GM12873 (cell line): ENCODE measurements at regions not wholly inside any gene's neighbourhood (a gene's known extent, or its start where the extent isn't known, plus 50 kb on each side); places are given as distances from the start of the nearest gene placed in this dataset.

Experiments used
- CTCF ChIP-seq: IDR thresholded peaks from 2 replicates; pipeline ENCODE4 v1.5.1; 2012; ENCODE audit warnings: low read depth, mild to moderate bottlenecking, moderate library complexity, low read length, control low read depth; ENCODE audit not compliant: insufficient read depth; ENCODE audit errors: missing control alignments

GRCh38 chr7:90092506-90092905, 61.8 kb upstream of the STEAP1 start:
- TF ChIP-seq CTCF: no peak

- TF ChIP-seq CTCF: no peak
Observed at GRCh38 chr7:90094030-90094429, 60.2 kb upstream of the STEAP1 start.
